ENCODE measurements at regions not wholly inside any gene's neighbourhood (a gene's known extent, or its start where the extent isn't known, plus 50 kb on each side); places are given as distances from the start of the nearest gene placed in this dataset.

DNA sequence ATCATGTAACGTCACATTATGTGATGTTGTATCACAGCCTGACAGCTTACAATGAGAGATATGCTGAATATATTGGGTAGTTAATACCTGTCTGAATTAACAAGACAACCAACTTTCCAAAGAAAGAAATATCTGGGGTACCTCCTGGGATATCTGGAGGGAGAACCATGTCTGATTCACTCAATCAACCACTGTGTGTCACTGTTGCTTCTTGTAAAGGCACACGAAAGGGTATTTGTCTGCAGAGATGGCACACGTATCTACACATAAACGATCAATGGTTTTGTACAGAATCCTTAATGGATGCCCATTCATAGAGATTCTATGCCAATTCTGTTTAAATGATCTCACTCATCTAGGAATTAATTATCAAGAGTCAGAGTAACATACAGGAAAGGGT lies 252.1 kb upstream of the TMCO5A start:
- Mint-ChIP-seq H3K36me3 (ENCODE audit: unreplicated experiment) (no peaks in the 10 kb centered on the region), H3K27me3 (ENCODE audit: unreplicated experiment) (no peaks in the 10 kb centered on the region), H3K27ac (ENCODE audit: unreplicated experiment) (no peak overlapping the region), H3K9me3 (ENCODE audit: unreplicated experiment) (no peaks in the 10 kb centered on the region), H3K4me1 (ENCODE audit: low read depth, unreplicated experiment) (no peaks in the 10 kb centered on the region), H3K4me3 (ENCODE audit: unreplicated experiment) (no peak overlapping the region)
- no peak for DNase-seq
- TF ChIP-seq, protein P1, sequence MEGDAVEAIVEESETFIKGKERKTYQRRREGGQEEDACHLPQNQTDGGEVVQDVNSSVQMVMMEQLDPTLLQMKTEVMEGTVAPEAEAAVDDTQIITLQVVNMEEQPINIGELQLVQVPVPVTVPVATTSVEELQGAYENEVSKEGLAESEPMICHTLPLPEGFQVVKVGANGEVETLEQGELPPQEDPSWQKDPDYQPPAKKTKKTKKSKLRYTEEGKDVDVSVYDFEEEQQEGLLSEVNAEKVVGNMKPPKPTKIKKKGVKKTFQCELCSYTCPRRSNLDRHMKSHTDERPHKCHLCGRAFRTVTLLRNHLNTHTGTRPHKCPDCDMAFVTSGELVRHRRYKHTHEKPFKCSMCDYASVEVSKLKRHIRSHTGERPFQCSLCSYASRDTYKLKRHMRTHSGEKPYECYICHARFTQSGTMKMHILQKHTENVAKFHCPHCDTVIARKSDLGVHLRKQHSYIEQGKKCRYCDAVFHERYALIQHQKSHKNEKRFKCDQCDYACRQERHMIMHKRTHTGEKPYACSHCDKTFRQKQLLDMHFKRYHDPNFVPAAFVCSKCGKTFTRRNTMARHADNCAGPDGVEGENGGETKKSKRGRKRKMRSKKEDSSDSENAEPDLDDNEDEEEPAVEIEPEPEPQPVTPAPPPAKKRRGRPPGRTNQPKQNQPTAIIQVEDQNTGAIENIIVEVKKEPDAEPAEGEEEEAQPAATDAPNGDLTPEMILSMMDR (IDR thresholded peaks at IDR 0.05; ENCODE audit: partially characterized antibody, unreplicated experiment) = no peak

DNA sequence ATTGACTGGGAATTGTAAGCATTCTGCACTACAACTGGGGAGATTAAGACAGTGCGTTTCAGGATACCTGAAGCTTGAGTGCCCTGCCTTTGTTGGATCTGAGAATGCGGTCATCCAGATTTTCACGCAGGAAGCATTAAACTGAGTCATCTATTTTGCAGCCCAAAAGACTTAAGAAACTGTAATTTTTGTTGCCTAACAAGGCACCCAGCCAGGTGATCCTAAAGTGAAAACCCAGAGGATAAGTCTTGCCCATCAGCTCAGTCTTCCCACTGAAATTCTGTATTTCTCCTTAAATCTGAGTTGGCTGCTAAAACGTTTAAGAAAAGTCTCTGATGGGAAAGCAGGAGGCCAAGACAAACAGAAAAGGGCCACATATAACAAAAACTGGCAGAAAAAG lies 242.5 kb upstream of the TMCO5A start:
- no peak for DNase-seq
- Mint-ChIP-seq H3K4me1 (ENCODE audit: low read depth, unreplicated experiment) (no peaks in the 10 kb centered on the region), H3K36me3 (ENCODE audit: unreplicated experiment) (no peaks in the 10 kb centered on the region), H3K27me3 (ENCODE audit: unreplicated experiment) (peaks cover 1% of the 10 kb centered on the region), H3K9me3 (ENCODE audit: unreplicated experiment) (no peaks in the 10 kb centered on the region), H3K4me3 (ENCODE audit: unreplicated experiment) (no peak overlapping the region), H3K27ac (ENCODE audit: unreplicated experiment) (no peak overlapping the region)
- TF ChIP-seq, protein P1 (IDR thresholded peaks at IDR 0.05; ENCODE audit: partially characterized antibody, unreplicated experiment) = no peak

DNA sequence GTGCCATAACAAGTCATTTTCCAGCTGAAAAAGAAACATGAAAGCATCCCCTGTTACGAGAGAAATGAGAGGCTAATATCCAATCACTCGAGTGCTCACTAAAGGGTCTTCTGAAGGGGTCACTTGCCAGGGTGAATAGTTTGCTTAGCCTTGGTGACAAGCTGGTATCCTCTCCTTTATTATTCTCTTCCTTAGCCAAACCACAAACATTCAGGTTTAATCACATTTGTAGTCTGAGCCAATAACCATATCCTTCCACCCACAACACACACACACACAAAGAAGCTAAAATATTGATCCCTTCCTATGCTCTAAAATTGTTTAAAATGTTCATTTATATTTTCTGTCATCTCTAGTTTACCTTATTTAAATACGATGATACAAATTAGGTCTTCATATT lies 240.5 kb upstream of the TMCO5A start:
- Mint-ChIP-seq H3K36me3 (ENCODE audit: unreplicated experiment) (no peaks in the 10 kb centered on the region), H3K4me3 (ENCODE audit: unreplicated experiment) (no peak overlapping the region), H3K4me1 (ENCODE audit: low read depth, unreplicated experiment) (no peaks in the 10 kb centered on the region), H3K27ac (ENCODE audit: unreplicated experiment) (no peak overlapping the region), H3K27me3 (ENCODE audit: unreplicated experiment) (peaks cover 1% of the 10 kb centered on the region), H3K9me3 (ENCODE audit: unreplicated experiment) (no peaks in the 10 kb centered on the region)
- no peak for DNase-seq
- TF ChIP-seq, protein P1 (IDR thresholded peaks at IDR 0.05; ENCODE audit: partially characterized antibody, unreplicated experiment) = no peak

- H3K27me3 Mint-ChIP-seq (ENCODE audit: unreplicated experiment) = peaks cover 1% of the 10 kb centered on the region
These were observed 238.7 kb upstream of the TMCO5A start for GRCh38 chr15:37695719-37696118.

GRCh38 chr15:37698679-37699078 lies 235.8 kb upstream of the TMCO5A start:
- no peak for DNase-seq
- TF ChIP-seq, protein P1 (IDR thresholded peaks at IDR 0.05; ENCODE audit: partially characterized antibody, unreplicated experiment) = no peak
- H3K4me3 Mint-ChIP-seq (ENCODE audit: unreplicated experiment) = no peak overlapping the region
- H3K9me3 Mint-ChIP-seq (ENCODE audit: unreplicated experiment) = no peaks in the 10 kb centered on the region
- no peaks in the 10 kb centered on the region for H3K4me1 Mint-ChIP-seq (ENCODE audit: low read depth, unreplicated experiment)
- peaks cover 1% of the 10 kb centered on the region for H3K27me3 Mint-ChIP-seq (ENCODE audit: unreplicated experiment)
- H3K36me3 Mint-ChIP-seq (ENCODE audit: unreplicated experiment) = no peaks in the 10 kb centered on the region
- no peak overlapping the region for H3K27ac Mint-ChIP-seq (ENCODE audit: unreplicated experiment)

More at GRCh38 chr15:37695719-37696118, 238.7 kb upstream of the TMCO5A start:
- Mint-ChIP-seq H3K9me3 (ENCODE audit: unreplicated experiment) (no peaks in the 10 kb centered on the region), H3K4me3 (ENCODE audit: unreplicated experiment) (no peak overlapping the region), H3K36me3 (ENCODE audit: unreplicated experiment) (no peaks in the 10 kb centered on the region), H3K27ac (ENCODE audit: unreplicated experiment) (no peak overlapping the region), H3K4me1 (ENCODE audit: low read depth, unreplicated experiment) (no peaks in the 10 kb centered on the region)
- TF ChIP-seq, protein P1 (IDR thresholded peaks at IDR 0.05; ENCODE audit: partially characterized antibody, unreplicated experiment) = no peak
- no peak for DNase-seq

Measured in glutamatergic neuron (in vitro differentiated cells).